ENCODE measurements at regions not wholly inside any gene's neighbourhood (a gene's known extent, or its start where the extent isn't known, plus 50 kb on each side); places are given as distances from the start of the nearest gene placed in this dataset.

GRCh38 chr15:96672629-96673028, 342.1 kb downstream of the NR2F2 start:
- no peak for DNase-seq (ENCODE audit: low spot score)

- no peak for DNase-seq (ENCODE audit: low spot score)
Observed at GRCh38 chr15:96678386-96678785, 347.9 kb downstream of the NR2F2 start.

DNA sequence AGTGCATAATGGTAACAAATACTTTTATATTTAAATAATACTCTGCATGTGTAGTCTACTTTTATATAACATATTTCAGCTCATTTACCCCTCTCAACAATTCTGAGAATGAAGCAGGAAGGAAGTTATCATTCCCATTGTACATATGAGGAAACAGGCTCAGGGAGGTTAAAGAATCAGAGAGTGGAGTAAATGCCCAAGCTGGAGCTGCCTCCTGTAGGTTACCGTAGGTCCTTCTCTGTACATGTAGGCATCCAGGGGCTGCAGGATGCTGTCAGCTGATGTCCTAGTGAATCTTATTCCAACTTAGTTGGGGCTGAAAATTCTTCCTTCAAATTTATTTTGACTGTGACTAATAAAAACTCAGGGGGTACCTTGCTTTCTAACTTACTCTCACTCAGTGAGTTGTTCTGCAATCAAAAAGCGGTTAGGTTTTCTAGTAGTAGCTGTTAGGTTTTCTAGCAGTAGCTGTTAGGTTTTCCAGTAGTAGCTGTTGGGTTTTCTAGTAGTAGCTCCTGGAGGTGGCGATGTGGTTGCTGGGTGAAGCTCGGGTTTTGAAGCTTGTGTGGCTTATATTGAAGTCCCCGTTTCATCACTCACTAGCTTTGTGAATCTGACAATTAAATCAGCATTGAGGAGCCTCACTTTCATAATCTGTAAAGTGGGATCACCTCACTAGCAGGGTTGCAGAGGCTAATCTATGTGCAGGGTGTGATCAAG, 357.0 kb downstream of the NR2F2 start:
- no peak for DNase-seq (ENCODE audit: low spot score)

GRCh38 chr15:96690733-96691132, 360.2 kb downstream of the NR2F2 start:
- no peak for DNase-seq (ENCODE audit: low spot score)

- no peak for DNase-seq (ENCODE audit: low spot score)
Observed at GRCh38 chr15:96692826-96693225, 362.3 kb downstream of the NR2F2 start.

GRCh38 chr15:96693515-96693914, 363.0 kb downstream of the NR2F2 start:
- DNase-seq (ENCODE audit: low spot score): no peak

DNA sequence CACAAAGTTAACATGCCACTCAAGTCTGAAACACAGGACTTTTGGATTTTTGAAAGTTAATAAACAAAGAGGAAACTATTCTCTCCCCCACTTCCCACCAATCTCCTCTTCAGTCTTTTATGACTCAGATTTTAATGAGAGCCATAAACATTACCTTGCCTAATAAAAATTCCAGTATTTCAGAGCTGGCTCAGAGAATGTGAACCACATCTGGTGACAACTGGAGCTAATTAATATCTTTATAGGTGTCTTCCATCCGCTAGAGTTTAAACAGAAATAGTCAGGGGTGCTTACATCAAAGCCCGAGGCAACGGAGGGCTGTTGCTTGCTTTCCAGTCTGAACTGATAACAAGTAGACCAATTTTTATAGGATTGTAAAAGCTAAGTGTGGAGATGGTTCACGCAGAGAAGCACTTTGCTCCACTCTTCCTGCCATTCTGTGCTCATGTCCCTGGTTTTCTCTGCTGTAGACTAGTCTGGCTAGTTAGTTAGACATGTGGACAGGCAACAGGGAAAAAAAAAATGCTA, 363.6 kb downstream of the NR2F2 start:
- DNase-seq (ENCODE audit: low spot score): no peak

DNA sequence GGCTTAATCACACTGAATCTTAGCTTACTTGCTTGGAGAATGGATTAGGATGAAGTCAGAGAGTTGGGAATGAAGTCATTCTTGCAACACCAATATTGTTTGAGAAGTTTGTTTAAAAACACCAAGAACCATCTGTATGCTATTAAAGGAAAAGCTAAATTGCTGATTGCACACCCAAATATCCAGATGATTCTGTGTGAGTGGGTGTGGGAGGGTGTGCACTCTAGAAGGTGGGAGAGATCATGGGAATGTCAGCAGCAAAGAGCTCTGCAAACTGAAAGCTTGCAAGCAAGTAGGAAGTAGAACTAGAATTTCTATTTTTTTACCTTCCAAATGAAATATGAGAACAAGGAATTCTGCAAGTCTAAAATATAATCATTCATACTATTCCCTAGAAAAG, 364.9 kb downstream of the NR2F2 start:
- no peak for DNase-seq (ENCODE audit: low spot score)

GRCh38 chr15:96699871-96700401, 369.4 kb downstream of the NR2F2 start:
- DNase-seq (ENCODE audit: low spot score): no peak

GRCh38 chr15:96700555-96700954, 370.1 kb downstream of the NR2F2 start:
- DNase-seq (ENCODE audit: low spot score): no peak

GRCh38 chr15:96701443-96701842, 370.9 kb downstream of the NR2F2 start:
- no peak for DNase-seq (ENCODE audit: low spot score)

- DNase-seq (ENCODE audit: low spot score): no peak
Observed at GRCh38 chr15:96701877-96702276, 371.4 kb downstream of the NR2F2 start.

DNA sequence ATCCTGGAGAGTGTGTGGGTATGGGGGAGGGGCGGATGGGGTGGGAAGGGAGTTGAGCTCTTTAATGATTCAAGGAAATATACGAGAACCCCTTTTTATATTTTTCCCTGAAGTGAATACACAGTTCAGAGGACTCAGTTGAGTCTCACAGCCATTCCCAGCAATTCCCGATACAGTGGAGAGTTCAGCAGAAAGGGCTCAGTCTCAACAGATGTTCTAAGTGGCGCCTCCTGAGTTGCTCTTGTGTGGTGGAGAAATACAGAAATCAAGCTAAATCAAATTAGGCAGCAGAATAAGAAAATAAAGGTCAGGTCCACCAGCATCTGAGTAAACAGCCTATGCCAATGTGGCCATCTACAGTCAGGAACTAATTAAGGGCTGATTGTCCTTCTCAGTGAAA, 372.1 kb downstream of the NR2F2 start:
- no peak for DNase-seq (ENCODE audit: low spot score)

GRCh38 chr15:96703091-96703490, 372.6 kb downstream of the NR2F2 start:
- no peak for DNase-seq (ENCODE audit: low spot score)

DNA sequence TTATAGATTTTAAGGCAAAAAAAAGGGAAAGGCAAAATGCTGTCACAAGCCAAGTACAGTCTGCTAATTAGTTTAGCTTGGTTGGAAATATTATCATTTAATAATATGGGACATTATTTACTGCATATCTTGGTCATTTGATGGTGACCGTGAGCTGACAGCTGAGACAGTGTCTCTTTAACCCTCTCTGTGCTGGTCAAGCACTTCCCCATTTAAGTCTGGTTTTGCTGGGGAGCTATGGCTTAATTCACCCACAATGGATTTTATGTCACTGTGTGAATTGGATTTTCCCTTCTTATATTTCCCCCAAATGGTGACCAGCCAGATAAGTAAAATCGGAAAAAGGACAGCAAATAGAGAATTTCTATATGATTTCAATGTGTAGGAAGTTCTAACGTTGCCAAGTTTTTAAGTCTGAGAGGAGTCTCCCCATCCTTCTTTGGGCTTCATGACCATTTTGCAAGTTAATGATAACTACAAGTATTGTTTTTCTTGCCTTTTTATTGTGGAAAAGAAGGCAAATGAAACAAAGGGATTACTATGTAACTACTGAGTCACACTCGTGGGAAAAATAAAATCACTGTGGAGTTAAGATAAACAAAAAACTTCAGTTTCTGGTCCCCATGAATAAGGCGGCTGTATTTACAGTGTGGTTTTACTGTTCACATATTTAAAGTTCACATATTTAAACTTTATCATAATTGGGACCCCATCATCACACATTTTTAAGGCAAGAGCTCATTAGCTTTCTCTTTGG, 373.5 kb downstream of the NR2F2 start:
- no peak for DNase-seq (ENCODE audit: low spot score)

- no peak for DNase-seq (ENCODE audit: low spot score)
Observed at GRCh38 chr15:96716075-96716474, 385.6 kb downstream of the NR2F2 start.

DNA sequence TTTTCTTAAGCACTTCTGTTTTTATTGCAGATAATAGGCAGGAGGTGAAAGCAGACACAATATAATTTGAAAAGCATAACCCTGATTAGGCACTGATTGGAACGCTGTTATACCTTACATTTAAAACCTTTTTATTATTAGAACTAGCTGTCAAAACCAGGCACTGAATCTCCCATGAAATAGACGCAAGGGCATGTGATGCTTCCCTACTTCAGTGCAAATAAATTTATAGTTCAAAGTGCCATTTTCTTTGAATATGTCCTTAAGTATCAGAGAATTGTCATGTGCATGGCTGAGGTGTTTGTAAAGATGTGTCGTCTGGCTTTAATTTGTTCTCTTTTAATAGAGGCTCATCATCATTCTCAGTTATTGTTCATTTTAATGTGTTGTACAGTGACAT, 386.0 kb downstream of the NR2F2 start:
- no peak for DNase-seq (ENCODE audit: low spot score)

DNA sequence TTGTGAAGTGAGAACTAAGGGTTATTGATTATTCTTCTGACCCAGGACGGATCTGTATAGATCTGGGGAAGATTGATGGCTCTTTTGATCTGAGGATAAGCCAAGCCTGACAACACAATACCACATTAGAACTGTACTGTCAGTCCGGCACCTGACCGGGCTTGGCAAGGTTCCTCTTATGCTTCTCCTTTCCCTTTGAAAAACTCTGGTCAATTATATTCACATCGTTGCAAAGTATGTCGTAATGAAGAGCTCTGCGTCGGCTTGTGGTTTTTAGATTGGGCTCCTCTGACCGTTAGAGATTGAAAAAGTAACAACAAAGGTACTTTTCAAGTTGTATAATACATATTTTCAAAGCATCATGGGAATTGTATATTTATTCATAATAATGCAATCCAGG, 389.8 kb downstream of the NR2F2 start:
- DNase-seq (ENCODE audit: low spot score): no peak

- DNase-seq (ENCODE audit: low spot score): no peak
Observed at GRCh38 chr15:96720656-96721055, 390.2 kb downstream of the NR2F2 start.

DNA sequence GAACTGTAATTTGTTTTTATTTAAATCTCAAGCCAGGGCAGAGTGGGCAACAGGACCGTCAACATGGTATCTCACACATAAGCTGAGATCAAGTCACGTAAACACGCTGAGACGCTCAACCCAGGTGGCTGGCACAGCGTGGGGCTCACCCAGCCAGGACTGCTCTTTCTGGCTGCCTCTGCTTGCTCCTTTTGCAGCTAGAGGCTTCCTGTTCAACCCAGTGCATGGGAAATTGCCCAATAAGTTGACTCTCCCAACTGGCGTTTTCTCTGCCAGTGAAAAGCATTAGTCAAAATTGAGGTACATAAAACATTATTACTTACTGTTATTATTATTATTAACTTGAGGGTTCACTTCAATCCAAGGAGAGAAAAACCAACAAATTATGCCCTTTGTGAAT, 398.1 kb downstream of the NR2F2 start:
- DNase-seq (ENCODE audit: low spot score): no peak

- no peak for DNase-seq (ENCODE audit: low spot score)
Observed at GRCh38 chr15:96732704-96733103, 402.2 kb downstream of the NR2F2 start.

GRCh38 chr15:96733721-96734120, 403.2 kb downstream of the NR2F2 start:
- DNase-seq (ENCODE audit: low spot score): no peak

- no peak for DNase-seq (ENCODE audit: low spot score)
Observed at GRCh38 chr15:96735632-96736240, 405.2 kb downstream of the NR2F2 start.

All from HuH-7.5 (cell line).